ENCODE measurements at regions not wholly inside any gene's neighbourhood (a gene's known extent, or its start where the extent isn't known, plus 50 kb on each side); places are given as distances from the start of the nearest gene placed in this dataset.
A peak's percentile ranks its signal among the peaks of the same experiment; 100 is the strongest.
"Not testable (repeated sequence)": the region's sequence is repeated elsewhere in the genome, so short reads cannot be mapped to it uniquely, and the experiment has no call there.

DNA sequence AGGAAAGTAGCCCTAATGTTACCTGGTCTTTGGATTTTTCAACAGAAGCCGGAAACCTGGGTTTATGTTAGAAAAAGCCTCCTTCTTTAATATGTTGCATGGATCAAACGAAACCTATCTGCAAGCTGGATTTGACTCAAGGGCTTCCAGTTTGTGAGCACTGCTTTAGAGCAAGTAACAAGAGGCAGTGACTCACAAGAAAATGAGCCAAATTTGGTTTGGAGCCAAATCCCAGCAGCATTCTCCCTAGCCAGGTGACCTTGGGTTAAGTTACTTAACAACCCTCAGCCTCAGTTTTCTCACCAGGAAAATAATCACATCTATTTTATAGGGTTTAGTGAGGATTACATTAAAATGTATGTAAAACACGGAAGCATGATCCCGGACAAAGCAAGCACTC lies 215.2 kb upstream of the PRICKLE2 start:
- TF ChIP-seq CTCF (IDR thresholded peaks at IDR 0.05; ENCODE audit: low read depth, low read length) = no peak

GRCh38 chr3:64438812-64439211 lies 213.5 kb upstream of the PRICKLE2 start:
- no peak overlapping the region for H3K4me3 ChIP-seq (replicated peaks in 1 of 2; ENCODE audit: low read depth in 2 of 2, low read length in 2 of 2)
- no peak for TF ChIP-seq CTCF (IDR thresholded peaks at IDR 0.05; ENCODE audit: low read depth, low read length)
- no peak for DNase-seq (ENCODE audit: low read depth in 2 of 2)

More for the DNA sequence above, 215.2 kb upstream of the PRICKLE2 start:
- H3K4me3 ChIP-seq (replicated peaks in 1 of 2; ENCODE audit: low read depth in 2 of 2, low read length in 2 of 2) = no peak overlapping the region
- DNase-seq (ENCODE audit: low read depth in 2 of 2) = peak; percentile 91 to 93

DNA sequence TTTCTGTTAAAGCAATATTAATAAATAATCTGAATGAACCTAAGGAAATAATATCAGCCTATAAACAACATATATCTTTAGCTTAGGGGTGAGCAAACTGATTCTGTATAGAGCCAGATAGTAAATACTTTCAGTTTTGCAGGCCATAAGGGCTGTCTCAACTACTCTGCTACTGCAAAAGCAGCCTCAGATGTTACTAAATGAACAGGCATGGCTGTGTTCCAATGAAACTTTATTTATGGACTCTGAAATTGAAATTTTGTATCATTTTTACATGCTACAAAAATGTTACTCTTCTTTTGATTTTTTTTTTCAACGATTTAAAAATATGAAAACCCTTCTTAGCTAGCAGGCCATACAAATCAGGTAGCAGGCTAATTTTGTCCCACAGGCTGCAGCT lies 212.8 kb upstream of the PRICKLE2 start:
- no peak for DNase-seq (ENCODE audit: low read depth in 2 of 2)
- TF ChIP-seq CTCF (IDR thresholded peaks at IDR 0.05; ENCODE audit: low read depth, low read length) = no peak

GRCh38 chr3:64437131-64437530 lies 211.9 kb upstream of the PRICKLE2 start:
- no peak for TF ChIP-seq CTCF (IDR thresholded peaks at IDR 0.05; ENCODE audit: low read depth, low read length)
- H3K4me3 ChIP-seq (replicated peaks in 1 of 2; ENCODE audit: low read depth in 2 of 2, low read length in 2 of 2) = no peak overlapping the region
- no peak for DNase-seq (ENCODE audit: low read depth in 2 of 2)

More for the DNA sequence above, 212.8 kb upstream of the PRICKLE2 start:
- H3K4me3 ChIP-seq (replicated peaks in 1 of 2; ENCODE audit: low read depth in 2 of 2, low read length in 2 of 2) = no peak overlapping the region

DNA sequence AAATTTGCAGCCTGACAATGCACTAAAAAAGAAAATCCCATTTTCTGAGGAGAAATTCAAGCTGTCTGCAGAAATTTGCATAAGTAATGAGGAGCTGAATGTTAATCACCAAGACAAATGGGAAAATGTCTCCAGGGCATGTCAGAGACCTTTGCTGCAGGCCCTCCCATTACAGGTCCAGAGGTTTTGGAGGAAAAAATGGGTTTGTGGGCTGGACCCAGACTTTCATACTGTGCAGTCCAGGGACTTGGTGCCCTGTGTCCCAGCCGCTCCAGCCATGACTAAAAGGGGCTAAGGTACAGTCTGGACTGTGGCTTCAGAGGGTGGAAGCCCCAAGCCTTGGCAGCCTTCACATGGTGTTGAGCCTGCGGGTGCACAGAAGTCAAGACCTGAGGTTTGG lies 209.8 kb upstream of the PRICKLE2 start:
- not testable (repeated sequence) for H3K4me3 ChIP-seq (replicated peaks in 1 of 2; ENCODE audit: low read depth in 2 of 2, low read length in 2 of 2); DNase-seq (ENCODE audit: low read depth in 2 of 2)

- no peak overlapping the region for H3K4me3 ChIP-seq (replicated peaks in 1 of 2; ENCODE audit: low read depth in 2 of 2, low read length in 2 of 2)
- no peak for DNase-seq (ENCODE audit: low read depth in 2 of 2)
- no peak for TF ChIP-seq CTCF (IDR thresholded peaks at IDR 0.05; ENCODE audit: low read depth, low read length)
Measured at GRCh38 chr3:64432870-64433269, 207.6 kb upstream of the PRICKLE2 start.

DNA sequence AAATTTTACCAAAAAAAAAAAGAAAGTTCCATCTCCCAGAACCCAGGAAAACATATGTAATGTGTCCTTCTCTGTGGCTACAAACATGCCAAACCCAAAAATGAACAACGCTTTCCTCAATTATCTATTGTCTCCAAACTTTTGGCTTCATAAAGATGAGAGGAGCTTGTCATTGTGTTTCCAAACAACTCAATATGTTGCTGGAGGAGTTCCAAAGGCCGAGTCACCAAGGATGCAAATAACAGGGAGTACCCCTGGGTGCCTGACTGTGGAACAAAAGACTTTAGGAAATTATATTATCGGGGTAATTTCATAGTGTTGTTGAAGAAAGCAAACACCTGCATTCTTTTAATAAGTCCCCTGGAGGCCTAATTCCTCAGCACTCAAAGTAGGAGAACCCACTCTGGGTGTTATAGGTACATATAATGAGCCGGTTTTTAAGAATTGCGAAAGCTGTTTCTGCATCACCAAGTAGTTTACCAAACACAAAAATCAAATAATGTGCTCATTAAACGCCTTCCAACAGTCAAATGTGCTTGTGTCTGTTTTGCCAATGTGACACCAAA lies 206.3 kb upstream of the PRICKLE2 start:
- no peak overlapping the region for H3K4me3 ChIP-seq (replicated peaks in 1 of 2; ENCODE audit: low read depth in 2 of 2, low read length in 2 of 2)
- DNase-seq (ENCODE audit: low read depth in 2 of 2) = peak in 1 of 2 donors; percentile 56
- no peak for TF ChIP-seq CTCF (IDR thresholded peaks at IDR 0.05; ENCODE audit: low read depth, low read length)
